ENCODE measurements at regions not wholly inside any gene's neighbourhood (a gene's known extent, or its start where the extent isn't known, plus 50 kb on each side); places are given as distances from the start of the nearest gene placed in this dataset.

DNA sequence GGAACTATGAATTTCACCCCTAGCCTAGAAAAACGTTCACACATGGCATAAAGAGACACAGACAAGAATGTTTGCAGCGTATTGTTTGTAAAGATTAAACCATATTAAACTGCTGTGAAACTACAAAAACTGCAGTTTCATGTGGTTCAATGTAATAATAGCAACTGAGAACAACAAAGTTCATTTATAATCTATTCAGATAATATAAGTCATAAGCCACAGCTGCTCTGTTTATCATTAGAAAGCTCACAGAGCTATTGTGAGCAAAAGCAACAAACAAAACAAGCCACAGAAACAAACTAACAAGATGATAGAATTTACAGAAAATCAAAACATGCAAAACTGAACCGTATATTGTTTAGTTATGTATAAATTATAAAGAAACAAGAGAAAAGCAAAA lies 113.5 kb downstream of the AHR start:
- no peak for TF ChIP-seq POLR2A (IDR thresholded peaks at IDR 0.05; ENCODE audit: borderline replicate concordance, extremely low read depth, insufficient read depth, insufficient read length)
- TF ChIP-seq, protein P1, sequence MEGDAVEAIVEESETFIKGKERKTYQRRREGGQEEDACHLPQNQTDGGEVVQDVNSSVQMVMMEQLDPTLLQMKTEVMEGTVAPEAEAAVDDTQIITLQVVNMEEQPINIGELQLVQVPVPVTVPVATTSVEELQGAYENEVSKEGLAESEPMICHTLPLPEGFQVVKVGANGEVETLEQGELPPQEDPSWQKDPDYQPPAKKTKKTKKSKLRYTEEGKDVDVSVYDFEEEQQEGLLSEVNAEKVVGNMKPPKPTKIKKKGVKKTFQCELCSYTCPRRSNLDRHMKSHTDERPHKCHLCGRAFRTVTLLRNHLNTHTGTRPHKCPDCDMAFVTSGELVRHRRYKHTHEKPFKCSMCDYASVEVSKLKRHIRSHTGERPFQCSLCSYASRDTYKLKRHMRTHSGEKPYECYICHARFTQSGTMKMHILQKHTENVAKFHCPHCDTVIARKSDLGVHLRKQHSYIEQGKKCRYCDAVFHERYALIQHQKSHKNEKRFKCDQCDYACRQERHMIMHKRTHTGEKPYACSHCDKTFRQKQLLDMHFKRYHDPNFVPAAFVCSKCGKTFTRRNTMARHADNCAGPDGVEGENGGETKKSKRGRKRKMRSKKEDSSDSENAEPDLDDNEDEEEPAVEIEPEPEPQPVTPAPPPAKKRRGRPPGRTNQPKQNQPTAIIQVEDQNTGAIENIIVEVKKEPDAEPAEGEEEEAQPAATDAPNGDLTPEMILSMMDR (IDR thresholded peaks at IDR 0.05 in 2 of 3, conservative IDR thresholded peaks at IDR 0.05 in 1 of 3; ENCODE audit: borderline replicate concordance in 1 of 3, insufficient read depth in 1 of 3, low read depth in 2 of 3, low read length in 2 of 3), result no peak
- no peak for TF ChIP-seq RAD21 (IDR thresholded peaks at IDR 0.05; ENCODE audit: low read depth)
- TF ChIP-seq, protein P2, sequence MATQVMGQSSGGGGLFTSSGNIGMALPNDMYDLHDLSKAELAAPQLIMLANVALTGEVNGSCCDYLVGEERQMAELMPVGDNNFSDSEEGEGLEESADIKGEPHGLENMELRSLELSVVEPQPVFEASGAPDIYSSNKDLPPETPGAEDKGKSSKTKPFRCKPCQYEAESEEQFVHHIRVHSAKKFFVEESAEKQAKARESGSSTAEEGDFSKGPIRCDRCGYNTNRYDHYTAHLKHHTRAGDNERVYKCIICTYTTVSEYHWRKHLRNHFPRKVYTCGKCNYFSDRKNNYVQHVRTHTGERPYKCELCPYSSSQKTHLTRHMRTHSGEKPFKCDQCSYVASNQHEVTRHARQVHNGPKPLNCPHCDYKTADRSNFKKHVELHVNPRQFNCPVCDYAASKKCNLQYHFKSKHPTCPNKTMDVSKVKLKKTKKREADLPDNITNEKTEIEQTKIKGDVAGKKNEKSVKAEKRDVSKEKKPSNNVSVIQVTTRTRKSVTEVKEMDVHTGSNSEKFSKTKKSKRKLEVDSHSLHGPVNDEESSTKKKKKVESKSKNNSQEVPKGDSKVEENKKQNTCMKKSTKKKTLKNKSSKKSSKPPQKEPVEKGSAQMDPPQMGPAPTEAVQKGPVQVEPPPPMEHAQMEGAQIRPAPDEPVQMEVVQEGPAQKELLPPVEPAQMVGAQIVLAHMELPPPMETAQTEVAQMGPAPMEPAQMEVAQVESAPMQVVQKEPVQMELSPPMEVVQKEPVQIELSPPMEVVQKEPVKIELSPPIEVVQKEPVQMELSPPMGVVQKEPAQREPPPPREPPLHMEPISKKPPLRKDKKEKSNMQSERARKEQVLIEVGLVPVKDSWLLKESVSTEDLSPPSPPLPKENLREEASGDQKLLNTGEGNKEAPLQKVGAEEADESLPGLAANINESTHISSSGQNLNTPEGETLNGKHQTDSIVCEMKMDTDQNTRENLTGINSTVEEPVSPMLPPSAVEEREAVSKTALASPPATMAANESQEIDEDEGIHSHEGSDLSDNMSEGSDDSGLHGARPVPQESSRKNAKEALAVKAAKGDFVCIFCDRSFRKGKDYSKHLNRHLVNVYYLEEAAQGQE (IDR thresholded peaks at IDR 0.05; ENCODE audit: low read depth), result no peak
- no peak for TF ChIP-seq ELF1 (IDR thresholded peaks at IDR 0.05; ENCODE audit: borderline replicate concordance, low read depth)
- no peak for TF ChIP-seq EZH2 (IDR thresholded peaks at IDR 0.05)
- no peak for TF ChIP-seq TCF7L2 (IDR thresholded peaks at IDR 0.05; ENCODE audit: borderline replicate concordance, extremely low read depth, insufficient read depth, insufficient read length)
- TF ChIP-seq YY1 (IDR thresholded peaks at IDR 0.05; ENCODE audit: extremely low read depth, insufficient replicate concordance, low read depth, low read length), result no peak
- no peak for TF ChIP-seq SP1 (IDR thresholded peaks at IDR 0.05; ENCODE audit: low read depth)
